Activated CD4-positive, alpha-beta memory T cell treated with anti-CD3 and anti-CD28 coated beads for 36 hours (primary cell): ENCODE measurements at regions not wholly inside any gene's neighbourhood (a gene's known extent, or its start where the extent isn't known, plus 50 kb on each side); places are given as distances from the start of the nearest gene placed in this dataset.
"Not testable (repeated sequence)": the region's sequence is repeated elsewhere in the genome, so short reads cannot be mapped to it uniquely, and the experiment has no call there.

Source experiments
- CTCF ChIA-PET: fragments of 350-600 bp; sonication (Branson Sonifier 250); formaldehyde crosslinking; loops from one replicate; lab custom pipeline; 2021; ENCODE audit warnings: antibody characterized with exemption, inconsistent platforms; lab: Charles Lee
- POLR2A ChIA-PET: fragments of 350-600 bp; sonication (Branson Sonifier 250); formaldehyde crosslinking; loops from one replicate; lab custom pipeline; 2021; ENCODE audit warnings: antibody characterized with exemption; lab: Charles Lee
- DNase-seq: peaks from one replicate; pipeline ENCODE4 v3.0.0-alpha.2; 2020
- H3K27ac Mint-ChIP-seq: one replicate; pipeline ENCODE4 v1.8.0; 2021; ENCODE audit warnings: mixed read lengths
- H3K27me3 Mint-ChIP-seq: one replicate; pipeline ENCODE4 v1.8.0; 2021; ENCODE audit warnings: mixed read lengths
- H3K36me3 Mint-ChIP-seq: one replicate; pipeline ENCODE4 v1.8.0; 2021; ENCODE audit warnings: mixed read lengths
- H3K4me1 Mint-ChIP-seq: one replicate; pipeline ENCODE4 v1.8.0; 2021; ENCODE audit warnings: low read depth, mixed read lengths
- H3K4me3 Mint-ChIP-seq: one replicate; pipeline ENCODE4 v1.8.0; 2021; ENCODE audit warnings: mild to moderate bottlenecking, mixed read lengths
- H3K9me3 Mint-ChIP-seq: one replicate; pipeline ENCODE4 v1.8.0; 2021; ENCODE audit warnings: mixed read lengths
- intact Hi-C: fragments of 100-400 bp; cut with micrococcal nuclease; formaldehyde crosslinking; loops from one replicate; pipeline ENCODE4 v1.15.1; 2023

DNA sequence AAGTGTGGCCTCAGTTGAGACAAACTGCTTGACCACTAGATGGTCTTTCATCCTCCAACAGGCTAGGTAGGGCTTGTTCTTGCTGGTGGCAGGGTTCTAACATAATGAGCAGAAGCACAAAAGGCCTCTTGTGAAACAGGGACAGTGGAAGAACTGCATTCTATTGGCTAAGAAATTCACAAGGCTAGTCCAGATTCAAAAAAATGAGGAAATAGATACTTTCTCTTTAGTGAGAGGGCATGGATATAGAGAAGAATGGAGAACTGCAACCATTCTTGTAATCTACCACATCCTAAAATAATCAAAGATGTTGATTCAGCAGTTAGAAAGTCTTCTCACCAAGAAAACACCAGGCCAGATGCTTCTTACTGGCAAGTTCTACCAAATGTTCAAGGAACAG, 143.7 kb upstream of the LRIG1 start:
- ChIA-PET CTCF (no interaction called here), POLR2A (no interaction called here)
- intact Hi-C loops = no loop called here
- H3K9me3 Mint-ChIP-seq = peaks cover 14% of the 10 kb centered on the region
- H3K4me3 Mint-ChIP-seq = no peak overlapping the region
- H3K36me3 Mint-ChIP-seq = peaks cover 6% of the 10 kb centered on the region
- peaks cover 2% of the 10 kb centered on the region for H3K27me3 Mint-ChIP-seq
- DNase-seq = no peak
- no peaks in the 10 kb centered on the region for H3K4me1 Mint-ChIP-seq
- H3K27ac Mint-ChIP-seq = no peak overlapping the region

DNA sequence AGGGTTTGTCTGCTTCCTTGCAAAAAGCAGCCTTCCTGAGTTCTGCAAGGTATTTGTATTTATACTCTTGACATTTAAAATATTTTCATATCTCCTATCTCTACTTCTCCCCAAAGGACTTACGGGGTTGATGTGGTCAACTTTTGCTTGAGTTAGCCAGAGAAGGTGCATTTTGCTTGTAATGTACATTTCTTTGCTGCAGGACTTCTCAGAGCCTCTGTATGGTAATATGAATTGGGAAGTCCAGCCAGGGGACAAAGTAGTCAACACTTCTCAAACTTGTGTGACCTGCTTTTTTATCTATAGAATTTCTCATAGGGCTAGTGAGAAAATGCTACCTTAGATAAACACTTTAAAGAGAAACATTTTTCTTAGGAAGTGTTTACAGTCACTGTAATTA, 148.2 kb upstream of the LRIG1 start:
- H3K27me3 Mint-ChIP-seq = peaks cover 2% of the 10 kb centered on the region

DNA sequence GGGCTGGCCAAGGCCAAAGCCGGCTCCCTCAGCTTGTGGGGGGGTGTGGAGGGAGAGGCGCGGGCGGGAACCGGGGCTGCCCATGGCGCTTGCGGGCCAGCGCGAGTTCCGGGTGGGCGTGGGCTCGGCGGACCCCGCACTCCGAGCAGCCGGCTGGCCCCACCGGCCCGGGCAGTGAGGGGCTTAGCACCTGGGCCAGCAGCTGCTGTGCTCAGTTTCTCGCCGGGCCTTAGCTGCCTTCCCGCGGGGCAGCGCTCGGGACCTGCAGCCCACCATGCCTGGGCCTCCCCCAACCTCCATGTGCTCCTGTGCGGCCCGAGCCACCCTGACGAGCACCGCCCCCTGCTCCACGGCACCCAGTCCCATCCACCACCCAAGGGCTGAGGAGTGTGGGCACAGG, 150.7 kb upstream of the LRIG1 start:
- H3K36me3 Mint-ChIP-seq, intact Hi-C loops, H3K27me3 Mint-ChIP-seq, DNase-seq, H3K27ac Mint-ChIP-seq, CTCF ChIA-PET, H3K4me3 Mint-ChIP-seq, H3K4me1 Mint-ChIP-seq, H3K9me3 Mint-ChIP-seq, POLR2A ChIA-PET: not testable (repeated sequence)

More for the DNA sequence above, 148.2 kb upstream of the LRIG1 start:
- Mint-ChIP-seq H3K9me3 (peaks cover 14% of the 10 kb centered on the region), H3K27ac (no peak overlapping the region), H3K36me3 (peaks cover 6% of the 10 kb centered on the region), H3K4me3 (no peak overlapping the region), H3K4me1 (no peaks in the 10 kb centered on the region)
- ChIA-PET CTCF (no interaction called here), POLR2A (no interaction called here)
- intact Hi-C loops = no loop called here
- DNase-seq = no peak

DNA sequence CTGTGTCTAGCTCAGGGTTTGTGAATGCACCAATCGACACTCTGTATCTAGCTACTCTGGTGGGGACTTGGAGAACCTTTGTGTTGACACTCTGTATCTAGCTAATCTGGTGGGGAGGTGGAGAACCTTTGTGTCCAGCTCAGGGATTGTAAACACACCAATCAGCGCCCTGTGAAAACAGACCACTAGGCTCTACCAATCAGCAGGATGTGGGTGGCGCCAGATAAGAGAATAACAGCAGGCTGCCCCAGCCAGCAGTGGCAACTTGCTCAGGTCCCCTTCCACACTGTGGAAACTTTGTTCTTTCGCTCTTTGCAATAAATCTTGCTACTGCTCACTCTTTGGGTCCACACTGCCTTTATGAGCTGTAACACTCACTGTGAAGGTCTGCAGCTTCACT, 151.3 kb upstream of the LRIG1 start:
- H3K36me3 Mint-ChIP-seq, DNase-seq, intact Hi-C loops, H3K9me3 Mint-ChIP-seq, H3K27me3 Mint-ChIP-seq, H3K4me1 Mint-ChIP-seq, H3K4me3 Mint-ChIP-seq, POLR2A ChIA-PET, H3K27ac Mint-ChIP-seq, CTCF ChIA-PET: not testable (repeated sequence)

DNA sequence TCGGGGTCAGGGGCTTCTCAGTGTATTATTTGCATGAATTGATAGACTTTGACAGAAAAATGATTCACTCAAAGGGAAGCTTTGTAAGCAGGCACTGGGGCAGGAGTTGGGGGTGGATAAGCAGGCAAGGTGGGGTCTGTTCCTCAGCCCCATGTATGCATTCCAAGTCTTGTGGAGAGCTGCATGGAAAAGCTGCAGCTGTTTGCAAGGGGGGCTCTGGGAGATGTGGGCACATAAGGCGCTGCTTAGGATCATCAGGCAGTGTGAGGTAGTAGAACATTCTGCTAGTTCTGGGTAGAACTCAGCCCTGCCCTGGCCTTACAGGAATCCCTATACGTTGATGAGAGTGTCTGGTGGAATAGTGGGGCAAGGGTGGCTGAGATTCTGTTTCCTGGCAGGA, 154.2 kb upstream of the LRIG1 start:
- no peaks in the 10 kb centered on the region for H3K9me3 Mint-ChIP-seq
- H3K27me3 Mint-ChIP-seq = no peaks in the 10 kb centered on the region
- H3K27ac Mint-ChIP-seq = no peak overlapping the region
- H3K36me3 Mint-ChIP-seq = no peaks in the 10 kb centered on the region
- H3K4me3 Mint-ChIP-seq = no peak overlapping the region
- H3K4me1 Mint-ChIP-seq = no peaks in the 10 kb centered on the region
- ChIA-PET POLR2A (no interaction called here), CTCF (no interaction called here)
- DNase-seq = no peak
- intact Hi-C loops = no loop called here

DNA sequence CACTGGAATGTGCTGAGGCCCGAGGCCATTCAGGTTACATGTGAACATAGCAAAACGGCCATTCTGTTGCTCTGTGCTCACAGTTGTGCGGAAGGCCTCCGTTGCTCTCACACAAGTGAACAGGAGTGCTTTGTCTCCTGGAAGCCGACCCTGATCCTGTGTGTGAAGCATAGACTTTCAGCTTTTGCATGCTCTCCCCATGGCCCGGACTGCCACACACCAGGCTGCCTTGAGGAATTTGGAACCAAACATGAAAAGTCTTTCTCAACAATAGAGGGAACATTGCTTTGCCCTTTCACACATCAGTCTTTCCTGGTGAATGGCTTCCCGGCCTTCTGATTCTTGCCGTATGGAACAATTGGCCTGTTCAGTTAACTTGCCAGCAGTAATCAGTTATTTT, 154.8 kb upstream of the LRIG1 start:
- Mint-ChIP-seq H3K4me1 (no peaks in the 10 kb centered on the region), H3K27me3 (no peaks in the 10 kb centered on the region), H3K4me3 (no peak overlapping the region), H3K9me3 (no peaks in the 10 kb centered on the region), H3K36me3 (no peaks in the 10 kb centered on the region), H3K27ac (no peak overlapping the region)
- intact Hi-C loops = no loop called here
- POLR2A ChIA-PET = no interaction called here
- no peak for DNase-seq
- CTCF ChIA-PET = no interaction called here

DNA sequence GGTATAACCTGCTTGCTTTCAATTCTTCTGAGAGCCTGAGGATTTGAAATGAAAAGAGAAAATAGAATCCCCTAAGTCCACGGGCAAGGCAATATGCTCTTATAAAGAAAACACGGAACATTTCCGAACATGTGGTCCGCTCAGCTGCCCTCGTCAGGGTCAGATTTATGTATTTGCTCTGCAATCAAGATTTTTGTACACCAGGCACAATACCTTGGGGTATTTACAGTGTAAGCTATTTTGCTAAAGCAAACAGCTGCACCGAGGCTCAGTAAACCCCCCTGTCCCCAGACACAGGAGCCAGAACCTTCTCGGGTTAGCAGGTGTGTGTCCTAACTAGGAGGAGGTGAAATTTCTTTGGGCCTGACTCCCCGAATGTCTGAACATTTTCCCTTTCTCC, 155.8 kb upstream of the LRIG1 start:
- intact Hi-C loops = no loop called here
- no peak overlapping the region for H3K4me3 Mint-ChIP-seq
- ChIA-PET CTCF (no interaction called here), POLR2A (no interaction called here)
- no peak for DNase-seq
- H3K36me3 Mint-ChIP-seq = no peaks in the 10 kb centered on the region
- H3K9me3 Mint-ChIP-seq = no peaks in the 10 kb centered on the region
- H3K4me1 Mint-ChIP-seq = no peaks in the 10 kb centered on the region
- H3K27me3 Mint-ChIP-seq = no peaks in the 10 kb centered on the region
- no peak overlapping the region for H3K27ac Mint-ChIP-seq

DNA sequence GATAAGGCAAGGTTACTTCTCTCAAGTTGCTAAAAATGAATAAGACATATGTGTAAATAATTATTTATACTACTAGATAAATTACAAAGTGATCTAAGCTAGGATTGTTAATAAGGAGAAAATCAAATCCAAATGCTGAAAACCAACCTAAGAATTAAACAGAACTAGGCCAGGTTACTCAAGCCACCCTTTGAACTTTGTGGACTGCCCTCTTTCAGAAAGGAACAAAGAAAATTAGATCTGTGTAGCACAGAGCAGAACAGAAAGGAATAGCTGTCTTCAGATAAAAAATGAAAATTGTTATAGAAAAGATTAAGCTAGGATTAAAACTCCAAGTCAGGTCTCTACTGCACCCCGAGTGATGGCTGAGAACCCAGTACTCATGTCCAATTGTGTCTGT, 158.2 kb upstream of the LRIG1 start:
- CTCF ChIA-PET = no interaction called here
- no peak for DNase-seq
- H3K27ac Mint-ChIP-seq = no peak overlapping the region
- no peaks in the 10 kb centered on the region for H3K36me3 Mint-ChIP-seq
- POLR2A ChIA-PET = no interaction called here
- H3K4me3 Mint-ChIP-seq = no peak overlapping the region
- H3K9me3 Mint-ChIP-seq = no peaks in the 10 kb centered on the region
- H3K4me1 Mint-ChIP-seq = no peaks in the 10 kb centered on the region
- H3K27me3 Mint-ChIP-seq = no peaks in the 10 kb centered on the region
- intact Hi-C loops = no loop called here

DNA sequence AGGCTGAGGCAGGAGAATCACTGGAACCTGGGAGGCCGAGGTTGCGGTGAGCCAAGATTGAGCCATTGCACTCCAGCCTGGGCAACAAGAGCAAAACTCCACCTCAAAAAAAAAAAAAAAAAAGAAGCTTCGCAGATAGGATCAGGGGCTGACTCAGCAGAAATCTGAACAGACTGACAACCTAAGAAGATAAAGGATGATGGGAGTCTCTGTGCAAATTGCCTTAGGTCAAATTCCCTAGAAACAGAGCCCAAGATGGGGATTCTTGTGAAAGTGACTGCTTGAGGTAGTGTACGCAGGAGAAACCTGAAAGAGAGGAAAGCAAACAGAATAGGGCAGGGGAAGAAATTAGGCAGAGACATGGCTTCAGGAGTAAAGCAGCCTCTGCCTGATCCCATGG, 160.8 kb upstream of the LRIG1 start:
- ChIA-PET CTCF (interaction anchor here (0.7 kb wide), 1 partner anchor 161 kb away, joined by 3 read pairs; no protein-coding TSS in a partner anchor), POLR2A (no interaction called here)
- Mint-ChIP-seq H3K4me1 (no peaks in the 10 kb centered on the region), H3K27me3 (no peaks in the 10 kb centered on the region), H3K9me3 (no peaks in the 10 kb centered on the region), H3K36me3 (no peaks in the 10 kb centered on the region), H3K27ac (no peak overlapping the region), H3K4me3 (no peak overlapping the region)
- intact Hi-C loops = no loop called here
- DNase-seq = no peak

DNA sequence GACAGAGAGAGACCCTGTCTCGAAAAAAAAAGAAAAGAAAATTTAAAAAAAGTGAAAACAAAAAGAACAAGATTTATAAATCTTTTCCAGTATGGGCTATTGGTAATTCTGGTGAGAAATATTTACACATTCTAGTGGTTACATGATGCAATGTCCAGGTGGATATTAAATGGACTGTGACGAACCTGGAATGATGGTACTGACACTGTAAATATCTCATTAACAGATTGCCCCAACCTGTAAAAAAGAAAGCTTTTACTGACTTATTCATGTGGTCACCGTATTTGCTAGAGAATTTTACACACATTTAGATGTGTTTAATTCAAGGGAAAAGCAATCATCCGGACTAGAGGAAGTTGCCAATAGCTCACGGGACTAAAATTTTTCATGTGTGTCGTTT, 162.1 kb upstream of the LRIG1 start:
- no peaks in the 10 kb centered on the region for H3K36me3 Mint-ChIP-seq
- CTCF ChIA-PET = no interaction called here
- no peaks in the 10 kb centered on the region for H3K9me3 Mint-ChIP-seq

DNA sequence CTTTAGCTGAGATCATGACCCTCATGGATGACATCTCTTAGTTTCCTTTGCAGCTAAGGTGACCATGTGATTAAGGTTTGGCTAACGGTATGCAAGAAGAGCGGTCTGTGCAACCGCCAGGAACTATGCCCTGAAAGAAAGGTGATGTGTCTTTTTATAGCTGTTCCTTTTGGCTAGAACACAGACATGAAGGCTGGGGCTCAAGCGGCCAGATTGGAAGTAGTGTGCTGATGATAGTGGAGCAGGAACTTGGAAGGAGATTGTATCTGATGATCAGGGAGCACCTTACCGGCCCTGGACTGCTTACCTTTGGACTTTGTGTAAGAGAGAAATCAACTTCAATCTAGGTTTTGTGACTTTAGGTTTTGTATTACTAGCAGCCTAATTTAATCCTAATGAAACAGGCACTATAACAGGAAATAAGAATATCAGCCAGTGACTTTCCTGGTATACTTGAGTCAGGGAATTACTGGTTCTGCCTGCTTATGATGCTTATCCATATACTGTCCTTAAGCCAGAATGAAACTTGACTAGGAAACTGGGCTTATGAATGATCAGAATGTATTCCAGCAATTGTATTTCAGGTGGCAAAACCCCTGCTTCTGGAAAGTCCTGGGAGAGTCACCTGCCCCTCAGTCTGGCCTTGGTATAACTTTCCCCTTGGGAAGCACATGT, 164.3 kb upstream of the LRIG1 start:
- intact Hi-C loops = no loop called here
- CTCF ChIA-PET = no interaction called here
- H3K4me3 Mint-ChIP-seq = no peak overlapping the region

More for the DNA sequence above, 162.1 kb upstream of the LRIG1 start:
- Mint-ChIP-seq H3K4me3 (no peak overlapping the region), H3K27me3 (no peaks in the 10 kb centered on the region), H3K27ac (no peak overlapping the region), H3K4me1 (no peaks in the 10 kb centered on the region)
- POLR2A ChIA-PET = no interaction called here
- intact Hi-C loops = no loop called here
- DNase-seq = no peak

DNA sequence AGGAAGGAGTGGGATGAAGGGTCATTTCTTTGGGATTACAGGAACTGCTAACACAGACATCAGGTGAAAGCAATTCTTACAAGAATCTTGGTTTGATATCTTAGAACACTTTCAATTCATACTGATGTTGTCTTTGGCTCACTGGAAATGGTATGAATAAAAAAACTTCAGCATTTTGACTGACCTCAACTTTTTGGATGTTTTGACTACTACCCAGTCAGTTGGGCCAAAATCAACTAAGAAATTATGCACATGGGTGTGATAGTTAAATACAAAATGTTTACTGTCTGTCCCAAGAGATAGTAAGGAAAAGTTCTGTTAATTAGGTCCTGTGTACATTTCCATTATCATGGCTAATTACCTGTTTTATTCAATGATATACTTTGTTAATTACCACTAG, 165.5 kb upstream of the LRIG1 start:
- Mint-ChIP-seq H3K4me1 (peaks cover 4% of the 10 kb centered on the region), H3K9me3 (no peaks in the 10 kb centered on the region), H3K27me3 (no peaks in the 10 kb centered on the region), H3K36me3 (no peaks in the 10 kb centered on the region), H3K4me3 (no peak overlapping the region), H3K27ac (no peak overlapping the region)
- CTCF ChIA-PET = no interaction called here
- POLR2A ChIA-PET = no interaction called here
- DNase-seq = no peak
- intact Hi-C loops = no loop called here

More for the DNA sequence above, 164.3 kb upstream of the LRIG1 start:
- Mint-ChIP-seq H3K4me1 (no peaks in the 10 kb centered on the region), H3K27ac (no peak overlapping the region), H3K36me3 (no peaks in the 10 kb centered on the region), H3K27me3 (no peaks in the 10 kb centered on the region), H3K9me3 (no peaks in the 10 kb centered on the region)
- POLR2A ChIA-PET = no interaction called here
- DNase-seq = no peak

DNA sequence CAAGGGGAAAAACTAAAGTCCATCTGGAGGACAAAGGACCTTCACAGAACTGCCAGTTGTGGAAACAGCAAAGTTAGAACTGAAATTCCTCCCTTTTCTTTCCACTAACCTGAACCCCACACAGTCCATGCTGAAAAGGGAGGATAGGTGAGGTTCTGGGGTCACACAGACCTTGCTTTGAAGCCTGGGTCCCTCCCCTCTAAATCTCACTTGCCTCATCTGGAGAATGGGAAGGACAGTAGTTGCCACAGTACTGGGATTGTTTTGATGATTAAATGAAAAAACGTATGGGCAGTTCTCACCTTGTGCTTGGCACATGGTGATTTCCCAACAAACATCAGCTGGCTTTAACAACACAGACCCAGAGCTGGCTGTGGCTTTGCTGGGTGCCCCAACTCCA, 166.4 kb upstream of the LRIG1 start:
- H3K4me3 Mint-ChIP-seq = no peak overlapping the region
- no peaks in the 10 kb centered on the region for H3K9me3 Mint-ChIP-seq
- intact Hi-C loops = no loop called here
- H3K27me3 Mint-ChIP-seq = no peaks in the 10 kb centered on the region
- ChIA-PET CTCF (no interaction called here), POLR2A (no interaction called here)
- H3K4me1 Mint-ChIP-seq = peaks cover 7% of the 10 kb centered on the region
- DNase-seq = no peak
- H3K27ac Mint-ChIP-seq = no peak overlapping the region
- no peaks in the 10 kb centered on the region for H3K36me3 Mint-ChIP-seq
